GM10248 (cell line): ENCODE measurements at regions not wholly inside any gene's neighbourhood (a gene's known extent, or its start where the extent isn't known, plus 50 kb on each side); places are given as distances from the start of the nearest gene placed in this dataset.

Source experiments
- CTCF ChIA-PET: fragments of 300-600 bp; sonication (Branson Sonifier 250); formaldehyde crosslinking; extraction: SDS; loops from one replicate; lab custom pipeline; 2021; ENCODE audit warnings: antibody characterized with exemption; lab: Yijun Ruan, JAX
- POLR2A ChIA-PET: fragments of 350-650 bp; sonication (Branson Sonifier 250); formaldehyde crosslinking; extraction: SDS; loops from one replicate; lab custom pipeline; 2020; ENCODE audit warnings: antibody characterized with exemption; lab: Yijun Ruan, JAX
- DNase-seq: peaks from one replicate; pipeline ENCODE4 v3.0.0; 2012; ENCODE audit errors: extremely low spot score
- TF ChIP-seq, protein P1 (sequence below): IDR thresholded peaks from 2 replicates; pipeline ENCODE4 v1.5.1; 2012; ENCODE audit warnings: mild to moderate bottlenecking, low read depth; ENCODE audit errors: extremely low read depth, missing control alignments, control extremely low read depth

DNA sequence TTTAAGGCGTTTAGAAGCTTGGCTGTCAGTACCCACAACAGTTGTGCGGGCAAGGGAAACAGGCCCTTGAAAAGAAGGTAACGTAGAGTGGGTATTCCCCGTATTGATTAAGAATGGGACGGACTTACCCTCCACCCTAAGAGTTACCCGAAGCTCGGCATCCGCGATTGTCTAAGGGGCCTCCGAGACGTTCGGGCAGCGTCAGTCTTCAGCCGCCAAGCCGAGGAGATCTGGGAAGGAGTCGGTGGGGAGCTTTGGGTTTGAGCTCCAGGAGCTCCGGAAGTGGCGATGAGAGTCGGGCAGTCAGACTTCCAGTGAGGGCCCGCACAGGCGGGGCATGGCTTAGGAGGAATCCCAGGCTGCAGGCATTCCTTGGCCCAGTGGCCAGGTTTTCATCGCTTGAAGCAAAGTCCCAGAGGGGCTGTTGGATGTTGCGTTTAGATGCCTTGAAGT, 748.2 kb upstream of the ADGRB3 start:
- DNase-seq, result no peak
- TF ChIP-seq, protein P1, sequence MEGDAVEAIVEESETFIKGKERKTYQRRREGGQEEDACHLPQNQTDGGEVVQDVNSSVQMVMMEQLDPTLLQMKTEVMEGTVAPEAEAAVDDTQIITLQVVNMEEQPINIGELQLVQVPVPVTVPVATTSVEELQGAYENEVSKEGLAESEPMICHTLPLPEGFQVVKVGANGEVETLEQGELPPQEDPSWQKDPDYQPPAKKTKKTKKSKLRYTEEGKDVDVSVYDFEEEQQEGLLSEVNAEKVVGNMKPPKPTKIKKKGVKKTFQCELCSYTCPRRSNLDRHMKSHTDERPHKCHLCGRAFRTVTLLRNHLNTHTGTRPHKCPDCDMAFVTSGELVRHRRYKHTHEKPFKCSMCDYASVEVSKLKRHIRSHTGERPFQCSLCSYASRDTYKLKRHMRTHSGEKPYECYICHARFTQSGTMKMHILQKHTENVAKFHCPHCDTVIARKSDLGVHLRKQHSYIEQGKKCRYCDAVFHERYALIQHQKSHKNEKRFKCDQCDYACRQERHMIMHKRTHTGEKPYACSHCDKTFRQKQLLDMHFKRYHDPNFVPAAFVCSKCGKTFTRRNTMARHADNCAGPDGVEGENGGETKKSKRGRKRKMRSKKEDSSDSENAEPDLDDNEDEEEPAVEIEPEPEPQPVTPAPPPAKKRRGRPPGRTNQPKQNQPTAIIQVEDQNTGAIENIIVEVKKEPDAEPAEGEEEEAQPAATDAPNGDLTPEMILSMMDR, result no peak
- POLR2A ChIA-PET, result no interaction called here
- CTCF ChIA-PET, result no interaction called here

DNA sequence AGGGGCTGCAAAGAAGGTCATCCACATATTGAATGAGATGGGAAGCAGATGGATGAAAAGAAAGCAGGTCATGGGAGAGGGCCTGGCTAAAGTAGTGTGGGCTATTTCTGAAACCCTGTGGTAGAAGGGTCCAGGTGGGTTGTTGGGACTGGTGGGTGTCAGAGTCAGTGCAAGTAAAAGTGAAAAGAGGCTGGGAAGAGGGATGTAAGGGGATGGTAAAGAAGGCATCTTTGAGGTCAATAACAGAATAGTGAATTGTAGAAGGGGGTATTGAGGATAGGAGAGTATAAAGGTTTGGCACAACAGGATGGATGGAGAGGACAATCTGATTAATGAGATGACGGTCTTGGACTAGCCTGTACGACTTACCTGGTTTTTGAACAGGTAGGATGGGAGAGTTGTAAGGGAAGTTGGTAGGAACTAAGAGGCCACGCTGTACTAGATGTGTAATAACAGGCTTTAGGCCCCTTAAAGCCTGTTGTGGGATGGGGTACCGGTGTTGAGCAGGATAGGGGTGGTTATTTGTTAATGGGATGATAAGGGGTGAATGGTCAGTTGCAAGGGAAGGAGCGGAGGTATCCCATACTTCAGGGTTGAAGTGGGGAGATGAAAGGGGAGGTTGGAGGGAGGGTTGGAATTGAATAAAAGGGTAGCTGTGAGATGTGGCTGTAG, 748.9 kb upstream of the ADGRB3 start:
- TF ChIP-seq, protein P1, result no peak
- no peak for DNase-seq
- CTCF ChIA-PET, result no interaction called here
- POLR2A ChIA-PET, result no interaction called here

DNA sequence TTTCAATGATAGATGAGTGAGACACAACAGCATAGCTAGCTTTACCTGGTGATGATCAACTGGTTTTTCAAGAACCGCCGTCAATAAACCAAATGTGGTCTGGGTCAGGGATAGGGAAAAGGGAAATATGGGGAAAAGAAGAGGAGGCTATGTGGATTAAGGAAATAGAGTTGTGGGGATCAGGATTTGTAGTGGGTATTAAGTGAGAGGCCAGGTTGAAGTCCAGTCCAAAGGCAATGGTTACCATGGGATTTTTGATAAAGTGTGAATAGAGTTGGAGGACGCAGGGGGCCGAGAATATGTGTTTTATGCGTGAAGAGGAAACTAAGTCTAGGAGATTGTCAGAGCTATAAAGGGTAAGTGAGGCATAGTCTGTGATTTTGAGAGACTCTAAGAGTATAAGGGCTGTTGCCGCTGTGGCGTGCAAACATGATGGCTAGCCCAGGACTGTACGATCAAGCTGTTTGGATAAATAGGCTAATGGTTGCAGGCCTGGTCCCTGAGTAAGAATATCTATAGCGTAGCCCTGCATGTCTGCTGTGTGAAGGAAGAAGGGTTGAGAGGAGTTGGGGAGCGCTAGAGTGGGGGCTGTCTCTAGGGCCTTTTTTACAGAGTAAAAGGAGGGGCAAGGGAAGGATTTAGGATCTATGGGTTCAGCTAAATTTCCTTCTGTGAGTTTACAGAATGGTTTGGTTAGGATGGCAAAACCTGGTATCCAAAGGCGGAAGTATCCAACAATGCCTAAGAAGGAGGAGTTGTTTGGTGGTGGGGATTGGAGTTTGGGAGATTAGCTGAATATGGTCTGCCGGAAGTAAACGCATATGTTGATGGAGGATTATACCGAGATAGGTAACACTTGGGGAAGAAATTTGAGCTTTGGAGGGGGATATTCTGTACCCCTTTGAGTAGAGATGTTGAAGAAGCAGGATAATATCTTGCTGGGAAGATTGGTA, 749.7 kb upstream of the ADGRB3 start:
- ChIA-PET POLR2A (no interaction called here), CTCF (no interaction called here)

DNA sequence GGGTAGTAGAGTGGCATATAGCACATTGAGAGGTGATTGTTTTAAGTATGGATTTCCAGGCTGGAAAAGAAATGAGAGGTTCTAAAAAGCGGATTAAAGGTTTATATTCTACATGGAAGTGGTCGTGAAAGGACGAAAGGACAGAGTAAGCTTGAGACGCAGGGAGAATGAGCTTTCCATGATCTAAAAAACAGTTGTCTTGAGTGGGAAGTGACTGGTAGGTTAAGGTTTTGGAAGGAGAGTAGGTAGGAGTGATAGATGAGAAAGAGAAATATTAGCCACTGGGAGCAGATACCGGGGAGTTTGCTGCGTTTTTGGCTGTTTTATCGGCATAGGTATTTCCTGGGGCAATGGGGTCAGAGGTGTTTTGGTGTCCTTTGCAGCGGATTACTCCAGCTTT, 750.6 kb upstream of the ADGRB3 start:
- POLR2A ChIA-PET, result no interaction called here
- CTCF ChIA-PET, result no interaction called here
- TF ChIP-seq, protein P1, result no peak
- DNase-seq, result no peak

More for the DNA sequence above, 749.7 kb upstream of the ADGRB3 start:
- DNase-seq, result no peak
- TF ChIP-seq, protein P1, result no peak

DNA sequence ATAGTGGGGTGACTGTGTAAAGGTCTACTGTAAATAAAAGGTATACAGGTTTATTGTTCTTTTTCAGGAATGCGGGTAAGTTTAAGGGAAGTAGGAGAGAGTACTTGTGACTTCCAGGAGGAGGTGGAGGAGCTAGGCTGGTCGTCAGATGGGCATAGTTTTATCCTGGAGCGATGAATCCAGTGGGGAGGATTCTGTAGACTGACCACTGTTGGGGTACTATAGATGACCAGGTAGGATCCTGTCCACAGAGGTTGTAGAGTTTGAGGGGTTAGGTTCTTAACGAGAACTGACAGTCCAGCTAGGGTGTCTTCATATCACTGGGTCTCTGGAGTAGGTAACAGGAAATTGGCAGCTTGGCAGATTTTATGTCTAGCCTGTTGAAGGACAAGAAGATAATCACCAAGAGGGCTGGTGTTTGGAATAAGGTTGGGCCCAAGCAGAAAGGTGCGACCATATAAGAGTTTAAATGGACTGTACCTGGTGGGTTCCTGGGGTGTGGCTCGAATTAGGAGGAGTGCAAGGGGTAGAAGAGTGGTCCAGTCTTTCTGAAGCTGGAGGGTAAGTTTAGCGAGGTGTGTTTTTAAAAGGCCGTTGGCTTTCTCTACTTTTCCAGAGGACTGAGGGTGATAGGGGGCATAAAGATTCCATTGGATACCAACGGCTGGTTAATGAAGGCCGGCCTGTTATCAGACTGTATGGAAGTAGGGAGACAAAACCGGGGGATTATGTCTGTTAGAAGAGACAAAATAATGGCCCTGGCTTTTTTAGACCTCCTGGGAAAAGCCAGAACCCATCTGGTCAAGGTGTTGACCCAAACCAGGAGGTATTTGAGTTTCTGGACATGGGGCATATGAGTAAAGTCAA, 751.3 kb upstream of the ADGRB3 start:
- no peak for DNase-seq
- CTCF ChIA-PET, result interaction anchor here (1.3 kb wide), 1 partner anchor 20 kb away, joined by 3 read pairs; no protein-coding TSS in a partner anchor
- POLR2A ChIA-PET, result no interaction called here
- TF ChIP-seq, protein P1, result no peak
